ENCODE measurements at regions not wholly inside any gene's neighbourhood (a gene's known extent, or its start where the extent isn't known, plus 50 kb on each side); places are given as distances from the start of the nearest gene placed in this dataset.

DNA sequence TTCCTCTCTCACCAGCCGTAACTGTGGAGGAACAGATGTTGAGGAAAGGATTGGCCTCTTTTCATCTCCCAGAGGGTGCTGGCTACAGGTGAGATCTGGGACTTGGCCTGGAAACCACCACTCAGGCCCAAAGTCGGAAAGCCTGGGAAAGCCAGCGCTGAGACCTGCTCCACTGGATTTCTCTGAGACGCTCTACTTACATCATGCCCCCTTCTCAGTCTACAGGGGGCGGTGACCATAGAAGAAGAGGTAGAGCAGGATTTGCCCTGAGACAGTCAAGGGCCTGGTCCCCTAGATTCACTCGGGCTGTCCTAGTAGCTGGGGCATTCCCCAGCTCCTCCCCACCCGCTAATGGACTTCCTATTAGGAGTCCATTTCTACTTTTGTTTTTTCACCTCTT lies 80.9 kb downstream of the C3orf38 start:
- no peaks in the 10 kb centered on the region for H3K36me3 ChIP-seq (ENCODE audit: insufficient read depth, low read length)
- no peak overlapping the region for H3K4me3 ChIP-seq
- H3K9me3 ChIP-seq (ENCODE audit: low read depth, low read length): peaks cover 5% of the 10 kb centered on the region; the same call in 1 of the 2 replicates
- TF ChIP-seq POLR2AphosphoS5 (IDR thresholded peaks at IDR 0.05; ENCODE audit: borderline replicate concordance, low read depth, low read length) (no peak), EZH2 (IDR thresholded peaks at IDR 0.05) (no peak), FOXP2 (optimal IDR thresholded peaks at IDR 0.05; ENCODE audit: control extremely low read depth, extremely low read length, insufficient read depth) (no peak)
- DNase-seq (ENCODE audit: low read depth, low spot score): no peak
- no peak overlapping the region for H3K27ac ChIP-seq
- no peak overlapping the region for H3K9ac ChIP-seq (ENCODE audit: insufficient read length)

DNA sequence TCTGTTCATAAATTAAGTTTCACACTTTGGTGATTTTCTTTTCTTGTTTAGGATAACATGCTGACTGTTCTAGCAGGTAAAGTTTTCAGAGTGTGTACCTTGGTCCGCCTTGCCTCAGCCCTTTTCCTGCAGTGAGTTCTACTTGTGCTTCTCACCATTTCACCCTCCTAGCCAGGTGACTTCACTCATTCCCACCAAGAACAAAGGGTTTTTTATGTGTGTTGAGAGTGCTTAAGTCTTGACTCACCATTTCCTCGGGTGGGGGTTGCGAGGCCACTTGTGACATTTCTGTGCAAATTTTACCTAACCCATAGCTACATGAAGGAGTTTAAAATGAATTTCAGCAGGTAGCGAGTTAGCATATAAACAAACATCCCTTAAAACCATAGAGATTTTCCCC lies 81.4 kb downstream of the C3orf38 start:
- no peak overlapping the region for H3K4me3 ChIP-seq
- no peak overlapping the region for H3K27ac ChIP-seq
- no peak overlapping the region for H3K9ac ChIP-seq (ENCODE audit: insufficient read length)
- no peak for TF ChIP-seq POLR2AphosphoS5 (IDR thresholded peaks at IDR 0.05; ENCODE audit: borderline replicate concordance, low read depth, low read length)
- no peak for TF ChIP-seq EZH2 (IDR thresholded peaks at IDR 0.05)
- no peak for TF ChIP-seq FOXP2 (optimal IDR thresholded peaks at IDR 0.05; ENCODE audit: control extremely low read depth, extremely low read length, insufficient read depth)
- no peaks in the 10 kb centered on the region for H3K36me3 ChIP-seq (ENCODE audit: insufficient read depth, low read length)
- H3K9me3 ChIP-seq (ENCODE audit: low read depth, low read length): peaks cover 5% of the 10 kb centered on the region; the same call in 1 of the 2 replicates
- no peak for DNase-seq (ENCODE audit: low read depth, low spot score)

DNA sequence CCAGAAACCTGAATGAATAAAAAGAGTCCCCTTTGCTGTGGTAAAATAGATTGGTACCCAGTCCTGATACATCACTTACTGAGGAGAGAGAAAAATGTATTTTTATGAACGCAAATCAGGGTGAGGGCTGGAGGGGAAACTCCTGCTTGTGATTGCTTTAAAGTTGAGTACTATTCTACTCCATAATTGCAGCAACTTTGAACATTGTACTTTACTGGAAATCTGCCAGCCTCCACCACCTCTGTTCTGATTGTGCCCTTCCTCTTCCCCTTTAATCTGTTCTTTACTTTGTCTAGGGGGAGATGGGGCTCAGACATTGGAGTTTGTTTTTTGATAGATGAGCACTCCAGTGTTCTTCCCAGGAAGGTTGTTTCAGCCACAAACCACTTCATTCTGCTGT lies 81.9 kb downstream of the C3orf38 start:
- no peak for DNase-seq (ENCODE audit: low read depth, low spot score)
- H3K36me3 ChIP-seq (ENCODE audit: insufficient read depth, low read length): no peaks in the 10 kb centered on the region
- no peak overlapping the region for H3K27ac ChIP-seq
- TF ChIP-seq FOXP2 (optimal IDR thresholded peaks at IDR 0.05; ENCODE audit: control extremely low read depth, extremely low read length, insufficient read depth): no peak
- TF ChIP-seq EZH2 (IDR thresholded peaks at IDR 0.05): no peak
- no peak for TF ChIP-seq POLR2AphosphoS5 (IDR thresholded peaks at IDR 0.05; ENCODE audit: borderline replicate concordance, low read depth, low read length)
- H3K4me3 ChIP-seq: no peak overlapping the region
- H3K9ac ChIP-seq (ENCODE audit: insufficient read length): no peak overlapping the region
- peaks cover 5% of the 10 kb centered on the region; the same call in 1 of the 2 replicates for H3K9me3 ChIP-seq (ENCODE audit: low read depth, low read length)

DNA sequence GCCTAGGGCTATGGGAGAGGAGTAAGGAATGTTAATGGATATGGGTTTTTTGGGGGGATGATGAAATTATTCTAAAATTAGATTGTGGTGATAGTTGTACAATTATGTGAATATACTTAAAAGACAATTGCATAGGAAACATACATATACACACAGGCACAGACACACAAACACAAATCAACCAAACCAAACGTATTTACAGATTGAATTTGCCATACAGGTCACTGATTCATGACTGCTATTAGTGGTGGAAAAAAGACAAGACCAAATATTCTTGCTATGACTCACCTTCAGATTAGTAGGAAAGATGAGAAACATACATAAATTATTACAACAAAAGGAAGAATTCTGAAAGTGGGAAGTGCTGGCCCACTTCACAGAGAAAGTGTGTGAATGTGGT lies 85.3 kb downstream of the C3orf38 start:
- Histone ChIP-seq H3K27ac (no peak overlapping the region), H3K9ac (ENCODE audit: insufficient read length) (no peak overlapping the region), H3K4me3 (no peak overlapping the region), H3K36me3 (ENCODE audit: insufficient read depth, low read length) (no peaks in the 10 kb centered on the region), H3K9me3 (ENCODE audit: low read depth, low read length) (peaks cover 5% of the 10 kb centered on the region; the same call in 1 of the 2 replicates)
- DNase-seq (ENCODE audit: low read depth, low spot score): no peak
- TF ChIP-seq EZH2 (IDR thresholded peaks at IDR 0.05) (no peak), FOXP2 (optimal IDR thresholded peaks at IDR 0.05; ENCODE audit: control extremely low read depth, extremely low read length, insufficient read depth) (no peak), POLR2AphosphoS5 (IDR thresholded peaks at IDR 0.05; ENCODE audit: borderline replicate concordance, low read depth, low read length) (no peak)

DNA sequence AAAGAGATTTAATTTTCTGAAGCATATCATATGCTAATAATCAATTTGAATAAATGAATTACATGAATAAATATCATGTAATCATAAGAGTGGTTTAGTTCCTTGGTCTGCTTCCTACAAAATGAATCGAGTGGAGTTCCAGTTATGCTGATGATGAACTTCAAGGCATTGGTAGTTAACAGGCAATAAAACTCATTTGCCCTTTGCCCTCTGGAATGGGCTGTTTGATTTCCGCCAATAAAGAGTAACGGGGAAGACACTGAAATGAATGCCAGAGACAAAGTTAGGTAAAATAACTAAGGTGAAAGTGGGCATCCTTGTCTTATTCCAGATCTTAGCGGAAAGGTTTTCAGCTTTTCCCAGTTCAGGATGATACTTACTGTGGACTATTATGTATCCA lies 90.1 kb downstream of the C3orf38 start:
- Histone ChIP-seq H3K27ac (no peak overlapping the region), H3K9ac (ENCODE audit: insufficient read length) (no peak overlapping the region), H3K4me3 (no peak overlapping the region), H3K36me3 (ENCODE audit: insufficient read depth, low read length) (no peaks in the 10 kb centered on the region), H3K9me3 (ENCODE audit: low read depth, low read length) (no peaks in the 10 kb centered on the region)
- TF ChIP-seq FOXP2 (optimal IDR thresholded peaks at IDR 0.05; ENCODE audit: control extremely low read depth, extremely low read length, insufficient read depth) (no peak), POLR2AphosphoS5 (IDR thresholded peaks at IDR 0.05; ENCODE audit: borderline replicate concordance, low read depth, low read length) (no peak), EZH2 (IDR thresholded peaks at IDR 0.05) (no peak)
- DNase-seq (ENCODE audit: low read depth, low spot score): no peak

DNA sequence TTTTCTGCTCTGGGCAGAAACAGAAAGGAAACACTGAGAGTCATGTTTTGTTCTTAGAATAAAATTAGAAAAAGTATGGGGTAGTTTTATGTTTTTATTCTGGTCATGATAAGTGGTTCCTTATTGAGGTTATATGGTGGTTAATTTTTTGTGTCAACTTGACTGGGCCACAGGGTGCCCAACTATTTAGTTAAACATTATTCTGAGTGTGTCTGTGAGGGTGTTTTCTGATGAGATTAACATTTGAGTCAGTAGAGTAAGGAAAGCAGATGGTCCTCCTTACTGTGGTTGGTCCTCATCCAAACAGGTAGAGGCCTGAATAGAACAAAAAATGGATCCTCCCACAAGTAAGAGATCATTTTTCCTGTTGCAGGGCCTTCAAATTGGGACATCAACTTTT lies 98.9 kb downstream of the C3orf38 start:
- TF ChIP-seq POLR2AphosphoS5 (IDR thresholded peaks at IDR 0.05; ENCODE audit: borderline replicate concordance, low read depth, low read length) (no peak), FOXP2 (optimal IDR thresholded peaks at IDR 0.05; ENCODE audit: control extremely low read depth, extremely low read length, insufficient read depth) (no peak), EZH2 (IDR thresholded peaks at IDR 0.05) (no peak)
- Histone ChIP-seq H3K9me3 (ENCODE audit: low read depth, low read length) (no peaks in the 10 kb centered on the region), H3K36me3 (ENCODE audit: insufficient read depth, low read length) (no peaks in the 10 kb centered on the region), H3K9ac (ENCODE audit: insufficient read length) (no peak overlapping the region), H3K4me3 (no peak overlapping the region), H3K27ac (no peak overlapping the region)
- DNase-seq (ENCODE audit: low read depth, low spot score): no peak

DNA sequence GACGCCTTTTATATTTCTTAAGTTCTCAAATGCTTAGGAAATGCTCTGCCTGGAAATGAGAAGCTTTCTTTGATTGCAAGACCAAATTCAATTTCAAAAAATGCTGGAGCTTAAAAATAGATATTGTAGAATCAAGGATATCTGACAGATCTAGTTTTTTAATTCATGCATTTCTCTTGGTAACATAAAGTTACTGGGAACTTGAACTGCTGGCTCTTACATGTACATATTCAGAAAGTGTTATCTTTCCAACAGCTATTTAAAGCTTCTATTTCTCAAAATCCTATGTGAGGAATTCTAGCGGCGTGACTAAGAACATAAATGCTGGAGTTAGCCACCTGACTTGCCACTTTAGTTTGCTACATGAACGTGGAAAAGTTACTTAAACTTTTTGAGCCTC lies 109.3 kb downstream of the C3orf38 start:
- TF ChIP-seq POLR2AphosphoS5 (IDR thresholded peaks at IDR 0.05; ENCODE audit: borderline replicate concordance, low read depth, low read length) (no peak), FOXP2 (optimal IDR thresholded peaks at IDR 0.05; ENCODE audit: control extremely low read depth, extremely low read length, insufficient read depth) (no peak), EZH2 (IDR thresholded peaks at IDR 0.05) (no peak)
- H3K4me3 ChIP-seq: no peak overlapping the region
- H3K9me3 ChIP-seq (ENCODE audit: low read depth, low read length): no peaks in the 10 kb centered on the region
- no peak overlapping the region for H3K9ac ChIP-seq (ENCODE audit: insufficient read length)
- no peaks in the 10 kb centered on the region for H3K36me3 ChIP-seq (ENCODE audit: insufficient read depth, low read length)
- H3K27ac ChIP-seq: no peak overlapping the region
- no peak for DNase-seq (ENCODE audit: low read depth, low spot score)

DNA sequence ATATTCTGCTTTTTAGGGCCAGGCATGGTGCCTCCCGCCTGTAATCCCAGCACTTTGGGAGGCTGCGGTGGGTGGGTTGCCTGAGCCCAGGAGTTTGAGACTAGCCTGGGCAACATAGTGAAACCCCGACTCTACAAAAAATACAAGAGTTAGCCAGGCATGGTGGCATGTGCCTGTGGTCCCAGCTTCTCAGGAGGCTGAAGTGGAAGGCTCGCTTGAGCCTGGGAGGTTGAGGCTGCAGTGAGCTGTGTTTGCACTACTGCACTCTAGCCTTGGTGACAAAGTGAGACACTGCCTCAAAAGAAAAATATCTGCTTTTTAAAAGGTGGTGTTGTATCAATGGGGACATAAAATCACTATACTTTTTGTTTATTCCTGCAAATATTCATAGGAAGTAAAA lies 112.8 kb downstream of the C3orf38 start:
- Histone ChIP-seq H3K36me3 (ENCODE audit: insufficient read depth, low read length) (no peaks in the 10 kb centered on the region), H3K4me3 (no peak overlapping the region), H3K27ac (no peak overlapping the region), H3K9me3 (ENCODE audit: low read depth, low read length) (no peaks in the 10 kb centered on the region), H3K9ac (ENCODE audit: insufficient read length) (no peak overlapping the region)
- DNase-seq (ENCODE audit: low read depth, low spot score): no peak
- no peak for TF ChIP-seq EZH2 (IDR thresholded peaks at IDR 0.05)
- no peak for TF ChIP-seq POLR2AphosphoS5 (IDR thresholded peaks at IDR 0.05; ENCODE audit: borderline replicate concordance, low read depth, low read length)
- no peak for TF ChIP-seq FOXP2 (optimal IDR thresholded peaks at IDR 0.05; ENCODE audit: control extremely low read depth, extremely low read length, insufficient read depth)

DNA sequence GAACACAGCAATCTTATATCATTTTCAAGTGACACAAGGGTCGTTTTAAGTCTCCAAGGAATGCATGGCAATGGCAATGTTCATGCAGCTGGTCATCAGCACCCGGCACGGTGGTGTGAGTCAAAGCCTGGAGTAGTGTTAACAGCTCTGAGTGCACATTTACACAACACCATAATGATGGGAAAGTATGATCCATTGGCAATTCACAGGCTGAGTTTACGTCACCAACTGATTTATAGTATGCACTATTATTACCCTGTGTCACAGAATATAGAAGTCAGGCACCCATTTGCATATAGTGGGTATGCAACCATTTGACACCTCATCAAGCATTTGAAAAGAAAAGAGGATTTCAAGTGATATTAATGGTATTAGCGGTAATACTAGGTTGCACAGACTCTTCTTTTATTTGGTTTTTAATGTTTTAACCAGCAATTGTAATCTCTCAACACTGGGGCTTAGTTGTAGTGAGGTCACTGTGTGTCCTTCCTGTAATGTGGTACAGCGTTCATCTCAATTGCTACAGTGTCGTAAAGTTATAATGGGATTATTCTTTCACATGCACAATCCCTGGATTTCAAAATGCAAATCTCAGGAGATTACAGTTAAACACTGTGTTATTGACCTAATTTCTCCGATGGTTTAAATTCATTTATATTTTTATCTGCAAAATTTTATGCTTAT lies 113.8 kb downstream of the C3orf38 start:
- no peak overlapping the region for H3K9ac ChIP-seq (ENCODE audit: insufficient read length)
- DNase-seq (ENCODE audit: low read depth, low spot score): no peak
- TF ChIP-seq POLR2AphosphoS5 (IDR thresholded peaks at IDR 0.05; ENCODE audit: borderline replicate concordance, low read depth, low read length) (no peak), FOXP2 (optimal IDR thresholded peaks at IDR 0.05; ENCODE audit: control extremely low read depth, extremely low read length, insufficient read depth) (no peak), EZH2 (IDR thresholded peaks at IDR 0.05) (no peak)
- H3K36me3 ChIP-seq (ENCODE audit: insufficient read depth, low read length): no peaks in the 10 kb centered on the region
- no peaks in the 10 kb centered on the region for H3K9me3 ChIP-seq (ENCODE audit: low read depth, low read length)
- H3K4me3 ChIP-seq: no peak overlapping the region
- H3K27ac ChIP-seq: no peak overlapping the region

Measured in SK-N-MC (cell line).